ENCODE measurements at regions not wholly inside any gene's neighbourhood (a gene's known extent, or its start where the extent isn't known, plus 50 kb on each side); places are given as distances from the start of the nearest gene placed in this dataset.

DNA sequence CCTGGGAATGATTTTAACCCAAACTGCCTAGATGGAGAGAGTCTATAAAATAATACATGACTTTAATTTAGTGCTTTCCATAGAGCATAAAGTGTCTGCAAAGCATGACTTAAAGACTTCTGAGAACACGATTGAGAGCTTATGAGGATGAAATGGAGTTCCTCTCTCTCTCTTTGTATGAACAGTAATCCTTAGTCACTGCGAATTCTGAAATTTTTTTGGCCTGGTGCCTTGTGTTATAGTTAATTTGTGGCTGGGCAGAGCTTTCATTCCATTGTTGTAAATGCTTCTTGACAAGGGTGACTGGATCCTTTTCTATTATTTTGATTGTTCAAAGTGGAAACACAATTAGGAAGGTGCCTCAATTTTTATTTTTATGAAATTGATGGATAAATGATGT is 179.5 kb downstream of the CEP135 start:
- DNase-seq (ENCODE audit: low read depth, low spot score): no peak
- CTCF ChIA-PET: no interaction called here

More for the DNA sequence above, 179.5 kb downstream of the CEP135 start:
- Histone ChIP-seq H3K4me1 (ENCODE audit: control insufficient read depth in 1 of 2, insufficient read depth in 2 of 2, low read length in 2 of 2) (peaks cover 5 to 17% of the 10 kb centered on the region in 2 experiments; a peak in 3 of 4 replicates), H3K9me2 (ENCODE audit: insufficient read depth) (no peaks in the 10 kb centered on the region), H3K4me3 (replicated peaks in 1 of 2; ENCODE audit: low read depth in 1 of 2, low read length in 2 of 2) (no peak overlapping the region), H3K4me2 (ENCODE audit: low read length) (no peak overlapping the region), H3K9me3 (ENCODE audit: control insufficient read depth in 1 of 2, insufficient read depth in 1 of 2, low read depth in 1 of 2, low read length in 2 of 2) (no peaks in the 10 kb centered on the region), H2AFZ (ENCODE audit: low read depth, low read length, poor library complexity, severe bottlenecking) (no peak overlapping the region), H3K9ac (ENCODE audit: low read length) (no peak overlapping the region), H3K36me3 (ENCODE audit: control insufficient read depth in 1 of 2, insufficient read depth in 2 of 2, low read length in 2 of 2) (no peaks in the 10 kb centered on the region), H3K27me3 (ENCODE audit: insufficient read depth, low read length) (no peaks in the 10 kb centered on the region), H4K20me1 (ENCODE audit: insufficient read depth) (no peaks in the 10 kb centered on the region), H3K27ac (ENCODE audit: low read depth, low read length) (no peak overlapping the region), H3K79me2 (ENCODE audit: insufficient read depth, low read length) (no peaks in the 10 kb centered on the region)
- ChIA-PET RAD21 (ENCODE audit: low non-redundant PET in 1 of 2, low total read pairs in 2 of 2, uncharacterized antibody in 2 of 2, unreplicated experiment in 2 of 2) (no interaction called here), POLR2A (no interaction called here)
- no peak for ATAC-seq
- intact Hi-C loops (cut with micrococcal nuclease): loop anchor here (10.0 kb wide), 1 partner anchor 163 kb away; no protein-coding TSS in a partner anchor
- no TSS peak for BruUV-seq (replicated peaks)
- no peak for TF ChIP-seq JUND (IDR thresholded peaks at IDR 0.05)
- TF ChIP-seq SP1 (IDR thresholded peaks at IDR 0.05; ENCODE audit: low read depth): no peak
- no peak for TF ChIP-seq YY1 (IDR thresholded peaks at IDR 0.05; ENCODE audit: extremely low read depth, insufficient replicate concordance, low read depth, low read length)
- TF ChIP-seq TCF7L2 (IDR thresholded peaks at IDR 0.05; ENCODE audit: borderline replicate concordance, extremely low read depth, insufficient read depth, insufficient read length): no peak
- TF ChIP-seq, protein P1, sequence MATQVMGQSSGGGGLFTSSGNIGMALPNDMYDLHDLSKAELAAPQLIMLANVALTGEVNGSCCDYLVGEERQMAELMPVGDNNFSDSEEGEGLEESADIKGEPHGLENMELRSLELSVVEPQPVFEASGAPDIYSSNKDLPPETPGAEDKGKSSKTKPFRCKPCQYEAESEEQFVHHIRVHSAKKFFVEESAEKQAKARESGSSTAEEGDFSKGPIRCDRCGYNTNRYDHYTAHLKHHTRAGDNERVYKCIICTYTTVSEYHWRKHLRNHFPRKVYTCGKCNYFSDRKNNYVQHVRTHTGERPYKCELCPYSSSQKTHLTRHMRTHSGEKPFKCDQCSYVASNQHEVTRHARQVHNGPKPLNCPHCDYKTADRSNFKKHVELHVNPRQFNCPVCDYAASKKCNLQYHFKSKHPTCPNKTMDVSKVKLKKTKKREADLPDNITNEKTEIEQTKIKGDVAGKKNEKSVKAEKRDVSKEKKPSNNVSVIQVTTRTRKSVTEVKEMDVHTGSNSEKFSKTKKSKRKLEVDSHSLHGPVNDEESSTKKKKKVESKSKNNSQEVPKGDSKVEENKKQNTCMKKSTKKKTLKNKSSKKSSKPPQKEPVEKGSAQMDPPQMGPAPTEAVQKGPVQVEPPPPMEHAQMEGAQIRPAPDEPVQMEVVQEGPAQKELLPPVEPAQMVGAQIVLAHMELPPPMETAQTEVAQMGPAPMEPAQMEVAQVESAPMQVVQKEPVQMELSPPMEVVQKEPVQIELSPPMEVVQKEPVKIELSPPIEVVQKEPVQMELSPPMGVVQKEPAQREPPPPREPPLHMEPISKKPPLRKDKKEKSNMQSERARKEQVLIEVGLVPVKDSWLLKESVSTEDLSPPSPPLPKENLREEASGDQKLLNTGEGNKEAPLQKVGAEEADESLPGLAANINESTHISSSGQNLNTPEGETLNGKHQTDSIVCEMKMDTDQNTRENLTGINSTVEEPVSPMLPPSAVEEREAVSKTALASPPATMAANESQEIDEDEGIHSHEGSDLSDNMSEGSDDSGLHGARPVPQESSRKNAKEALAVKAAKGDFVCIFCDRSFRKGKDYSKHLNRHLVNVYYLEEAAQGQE (IDR thresholded peaks at IDR 0.05; ENCODE audit: low read depth): no peak
- TF ChIP-seq EZH2 (IDR thresholded peaks at IDR 0.05): no peak
- no peak for TF ChIP-seq ZNF274 (IDR thresholded peaks at IDR 0.05; ENCODE audit: low read depth, low read length)
- TF ChIP-seq, protein P2, sequence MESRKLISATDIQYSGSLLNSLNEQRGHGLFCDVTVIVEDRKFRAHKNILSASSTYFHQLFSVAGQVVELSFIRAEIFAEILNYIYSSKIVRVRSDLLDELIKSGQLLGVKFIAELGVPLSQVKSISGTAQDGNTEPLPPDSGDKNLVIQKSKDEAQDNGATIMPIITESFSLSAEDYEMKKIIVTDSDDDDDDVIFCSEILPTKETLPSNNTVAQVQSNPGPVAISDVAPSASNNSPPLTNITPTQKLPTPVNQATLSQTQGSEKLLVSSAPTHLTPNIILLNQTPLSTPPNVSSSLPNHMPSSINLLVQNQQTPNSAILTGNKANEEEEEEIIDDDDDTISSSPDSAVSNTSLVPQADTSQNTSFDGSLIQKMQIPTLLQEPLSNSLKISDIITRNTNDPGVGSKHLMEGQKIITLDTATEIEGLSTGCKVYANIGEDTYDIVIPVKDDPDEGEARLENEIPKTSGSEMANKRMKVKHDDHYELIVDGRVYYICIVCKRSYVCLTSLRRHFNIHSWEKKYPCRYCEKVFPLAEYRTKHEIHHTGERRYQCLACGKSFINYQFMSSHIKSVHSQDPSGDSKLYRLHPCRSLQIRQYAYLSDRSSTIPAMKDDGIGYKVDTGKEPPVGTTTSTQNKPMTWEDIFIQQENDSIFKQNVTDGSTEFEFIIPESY (IDR thresholded peaks at IDR 0.05; ENCODE audit: extremely low read depth, insufficient replicate concordance, low read length): no peak
- TF ChIP-seq POLR2AphosphoS5 (IDR thresholded peaks at IDR 0.05; ENCODE audit: low read depth, low read length): no peak
- TF ChIP-seq ZFX (IDR thresholded peaks at IDR 0.05): no peak
- no peak for TF ChIP-seq POLR2A (IDR thresholded peaks at IDR 0.05; ENCODE audit: borderline replicate concordance, extremely low read depth, insufficient read depth, insufficient read length)
- no peak for TF ChIP-seq FOSL1 (IDR thresholded peaks at IDR 0.05; ENCODE audit: low read depth)
- TF ChIP-seq, protein P3, sequence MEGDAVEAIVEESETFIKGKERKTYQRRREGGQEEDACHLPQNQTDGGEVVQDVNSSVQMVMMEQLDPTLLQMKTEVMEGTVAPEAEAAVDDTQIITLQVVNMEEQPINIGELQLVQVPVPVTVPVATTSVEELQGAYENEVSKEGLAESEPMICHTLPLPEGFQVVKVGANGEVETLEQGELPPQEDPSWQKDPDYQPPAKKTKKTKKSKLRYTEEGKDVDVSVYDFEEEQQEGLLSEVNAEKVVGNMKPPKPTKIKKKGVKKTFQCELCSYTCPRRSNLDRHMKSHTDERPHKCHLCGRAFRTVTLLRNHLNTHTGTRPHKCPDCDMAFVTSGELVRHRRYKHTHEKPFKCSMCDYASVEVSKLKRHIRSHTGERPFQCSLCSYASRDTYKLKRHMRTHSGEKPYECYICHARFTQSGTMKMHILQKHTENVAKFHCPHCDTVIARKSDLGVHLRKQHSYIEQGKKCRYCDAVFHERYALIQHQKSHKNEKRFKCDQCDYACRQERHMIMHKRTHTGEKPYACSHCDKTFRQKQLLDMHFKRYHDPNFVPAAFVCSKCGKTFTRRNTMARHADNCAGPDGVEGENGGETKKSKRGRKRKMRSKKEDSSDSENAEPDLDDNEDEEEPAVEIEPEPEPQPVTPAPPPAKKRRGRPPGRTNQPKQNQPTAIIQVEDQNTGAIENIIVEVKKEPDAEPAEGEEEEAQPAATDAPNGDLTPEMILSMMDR (IDR thresholded peaks at IDR 0.05 in 2 of 3, conservative IDR thresholded peaks at IDR 0.05 in 1 of 3; ENCODE audit: borderline replicate concordance in 1 of 3, insufficient read depth in 1 of 3, low read depth in 2 of 3, low read length in 2 of 3): no peak
- TF ChIP-seq, protein P4, sequence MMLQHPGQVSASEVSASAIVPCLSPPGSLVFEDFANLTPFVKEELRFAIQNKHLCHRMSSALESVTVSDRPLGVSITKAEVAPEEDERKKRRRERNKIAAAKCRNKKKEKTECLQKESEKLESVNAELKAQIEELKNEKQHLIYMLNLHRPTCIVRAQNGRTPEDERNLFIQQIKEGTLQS (IDR thresholded peaks at IDR 0.05): no peak
- TF ChIP-seq, protein P5, sequence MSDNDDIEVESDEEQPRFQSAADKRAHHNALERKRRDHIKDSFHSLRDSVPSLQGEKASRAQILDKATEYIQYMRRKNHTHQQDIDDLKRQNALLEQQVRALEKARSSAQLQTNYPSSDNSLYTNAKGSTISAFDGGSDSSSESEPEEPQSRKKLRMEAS (IDR thresholded peaks at IDR 0.05): no peak
- TF ChIP-seq EGR1 (IDR thresholded peaks at IDR 0.05; ENCODE audit: low read depth): no peak
- no peak for TF ChIP-seq CEBPB (IDR thresholded peaks at IDR 0.05; ENCODE audit: low read depth)
- TF ChIP-seq CBX3 (IDR thresholded peaks at IDR 0.05; ENCODE audit: low read depth): no peak

Measured in HCT116 (cell line).